ENCODE measurements at regions not wholly inside any gene's neighbourhood (a gene's known extent, or its start where the extent isn't known, plus 50 kb on each side); places are given as distances from the start of the nearest gene placed in this dataset.
"Not testable (repeated sequence)": the region's sequence is repeated elsewhere in the genome, so short reads cannot be mapped to it uniquely, and the experiment has no call there.

DNA sequence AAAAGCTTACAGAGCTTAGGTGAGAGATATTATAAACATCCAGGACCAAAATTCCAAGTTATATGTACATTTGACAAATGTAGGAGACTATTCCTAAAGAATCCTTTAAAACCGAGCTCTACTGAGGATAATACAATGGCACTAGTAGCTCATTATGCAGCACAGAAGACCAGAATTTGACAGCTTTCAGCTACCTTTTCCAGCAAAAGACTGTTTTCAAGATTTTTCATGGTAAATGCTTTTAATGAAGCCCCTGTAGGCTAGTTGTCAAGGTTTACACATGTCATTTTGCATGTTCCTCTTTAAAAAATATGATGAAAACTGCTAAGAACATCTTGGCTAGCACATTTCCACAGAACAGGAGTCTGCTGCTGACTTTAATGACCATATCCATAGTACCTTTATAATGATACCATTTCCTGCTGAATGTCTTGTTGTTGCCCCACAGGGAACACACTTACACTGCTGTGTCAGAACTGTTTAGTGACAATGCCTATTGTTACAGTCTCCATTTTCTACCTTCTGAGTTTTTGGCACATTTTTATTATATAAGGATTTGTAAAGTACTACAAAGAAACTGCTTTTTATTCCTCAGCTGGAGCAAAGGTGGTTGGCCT lies 1382.3 kb downstream of the RAPGEF2 start:
- DNase-seq (ENCODE audit: low read depth in 2 of 2), result no peak

DNA sequence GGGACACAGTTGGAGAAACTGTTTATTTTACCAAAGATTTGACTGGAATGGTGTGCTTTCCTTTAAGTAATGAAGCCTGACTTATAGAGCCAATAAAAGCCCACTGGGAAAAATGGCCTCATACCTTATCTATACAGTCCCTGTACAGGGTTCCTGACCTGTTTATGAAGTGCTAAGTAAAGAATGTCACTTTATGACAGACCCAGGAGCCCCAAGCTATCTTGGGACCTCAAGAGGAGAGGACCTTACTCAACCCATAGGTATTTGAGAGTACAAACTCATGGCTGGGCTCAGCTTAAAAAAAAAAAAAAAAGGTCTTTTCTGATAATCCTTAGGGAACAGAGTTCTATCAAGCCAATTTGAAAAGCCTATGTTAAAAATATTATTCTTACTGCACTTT lies 1389.3 kb downstream of the RAPGEF2 start:
- DNase-seq (ENCODE audit: low read depth in 2 of 2), result no peak

DNA sequence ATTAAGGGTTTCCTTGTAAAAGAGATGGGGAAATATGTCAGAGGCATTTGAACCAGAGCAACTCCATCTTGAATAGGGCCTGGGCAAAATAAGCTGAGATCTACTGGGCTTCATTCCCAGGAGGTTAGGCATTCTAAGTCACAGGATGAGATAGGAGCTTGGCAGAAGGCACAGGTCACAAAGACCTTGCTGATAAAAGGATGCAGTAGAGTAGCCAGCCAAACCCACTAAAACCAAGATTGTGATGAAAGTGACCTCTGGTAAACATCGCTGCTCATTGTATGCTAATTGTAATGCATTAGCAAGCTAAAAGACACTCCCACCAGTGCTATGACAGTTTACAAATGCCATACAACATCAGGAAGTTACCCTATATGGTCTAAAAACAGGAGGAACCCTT lies 1390.3 kb downstream of the RAPGEF2 start:
- DNase-seq (ENCODE audit: low read depth in 2 of 2), result no peak

DNA sequence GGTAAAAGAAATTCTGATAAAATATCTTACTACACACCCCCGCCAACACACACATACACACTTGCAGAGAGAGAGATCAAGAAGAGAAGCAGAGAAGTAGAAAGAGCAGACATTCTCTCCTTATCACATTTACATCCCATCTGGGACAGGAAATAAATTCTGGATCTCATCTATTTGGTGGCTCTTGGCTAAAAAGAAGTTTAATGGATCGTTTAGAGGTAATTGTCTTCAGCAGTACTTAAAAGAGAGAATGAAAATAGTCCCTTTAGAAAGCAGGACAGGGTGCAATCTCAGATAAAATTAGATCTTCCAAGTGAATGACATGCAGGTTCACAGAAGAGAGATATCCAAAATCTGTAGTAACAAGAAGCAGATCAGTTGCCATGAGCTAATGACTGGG lies 1392.5 kb downstream of the RAPGEF2 start:
- DNase-seq (ENCODE audit: low read depth in 2 of 2), result no peak

DNA sequence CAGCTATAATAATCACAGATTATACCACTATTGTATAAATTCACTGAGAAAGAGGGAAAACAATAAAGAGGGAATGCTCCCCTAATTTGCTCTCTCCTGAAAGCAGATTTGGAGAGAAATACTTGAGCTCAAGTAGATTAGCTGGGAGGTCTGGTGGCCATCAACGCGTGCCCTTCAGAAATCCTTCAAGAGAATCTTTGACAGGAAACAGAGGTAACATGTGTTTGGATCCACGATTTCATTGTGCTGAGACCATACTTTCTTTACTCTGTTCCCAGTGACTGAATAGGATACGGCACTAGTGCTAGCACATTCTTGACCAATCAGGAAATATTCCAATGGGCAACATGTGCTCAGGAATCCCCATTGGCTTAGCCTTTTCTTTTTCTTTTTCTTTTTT lies 1395.3 kb downstream of the RAPGEF2 start:
- DNase-seq (ENCODE audit: low read depth in 2 of 2), result no peak

DNA sequence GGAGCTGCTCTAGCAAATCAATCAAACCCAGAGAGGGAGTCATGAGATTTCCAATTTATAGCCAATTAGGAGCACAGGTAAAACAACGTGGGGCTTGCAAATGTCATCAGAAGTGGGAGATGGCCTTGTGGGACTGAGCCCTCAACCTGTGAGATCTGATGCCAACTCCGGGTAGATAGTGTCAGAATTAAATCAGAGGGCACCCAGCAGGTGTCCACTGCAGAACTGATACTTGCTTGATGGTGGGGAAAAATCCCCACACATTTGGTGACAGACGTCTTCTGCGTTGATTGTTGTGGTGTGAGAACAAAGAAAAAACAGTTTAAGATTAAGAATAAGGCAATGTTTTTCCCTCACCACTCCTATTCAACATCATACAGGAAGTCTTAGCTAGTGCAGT lies 1402.8 kb downstream of the RAPGEF2 start:
- DNase-seq (ENCODE audit: low read depth in 2 of 2), result no peak

DNA sequence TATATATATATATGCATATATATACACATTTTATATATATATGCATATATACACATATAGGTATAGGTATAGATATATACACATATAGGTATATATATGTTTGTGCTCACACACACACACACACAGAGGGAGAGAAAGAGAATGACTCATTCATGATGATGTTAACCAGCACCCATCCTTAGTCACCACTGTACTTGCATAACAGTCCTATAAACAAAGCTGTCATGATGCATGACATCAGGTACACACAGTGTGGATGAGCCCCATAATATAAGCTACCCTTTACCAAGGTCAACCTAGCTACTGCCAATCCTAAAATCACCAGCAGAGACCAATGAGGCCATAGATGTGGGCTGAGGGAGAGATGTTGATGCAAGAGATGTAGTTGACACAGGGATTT lies 1408.0 kb downstream of the RAPGEF2 start:
- DNase-seq (ENCODE audit: low read depth in 2 of 2), result peak in 1 of 2 experiments; percentile 5

DNA sequence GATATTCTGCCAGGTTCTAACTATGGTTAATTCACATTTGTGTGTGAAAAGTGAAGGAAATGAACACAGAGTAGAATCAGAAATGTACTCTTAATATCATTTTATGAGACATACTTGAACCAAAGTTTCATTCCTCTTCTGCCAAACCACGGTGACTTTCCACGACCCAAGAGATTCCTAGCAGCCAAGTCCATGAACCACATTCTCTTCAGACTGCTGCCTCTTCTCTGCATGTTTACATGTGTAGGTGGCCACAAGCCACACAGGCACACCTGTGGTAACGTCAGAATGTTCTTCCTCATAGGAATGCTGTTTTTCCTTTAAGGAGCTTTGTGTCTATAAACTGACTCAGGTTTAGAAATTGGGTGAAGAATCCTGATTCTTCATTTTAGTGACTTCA lies 1411.2 kb downstream of the RAPGEF2 start:
- peak in 1 of 2 experiments; percentile 5 for DNase-seq (ENCODE audit: low read depth in 2 of 2)

DNA sequence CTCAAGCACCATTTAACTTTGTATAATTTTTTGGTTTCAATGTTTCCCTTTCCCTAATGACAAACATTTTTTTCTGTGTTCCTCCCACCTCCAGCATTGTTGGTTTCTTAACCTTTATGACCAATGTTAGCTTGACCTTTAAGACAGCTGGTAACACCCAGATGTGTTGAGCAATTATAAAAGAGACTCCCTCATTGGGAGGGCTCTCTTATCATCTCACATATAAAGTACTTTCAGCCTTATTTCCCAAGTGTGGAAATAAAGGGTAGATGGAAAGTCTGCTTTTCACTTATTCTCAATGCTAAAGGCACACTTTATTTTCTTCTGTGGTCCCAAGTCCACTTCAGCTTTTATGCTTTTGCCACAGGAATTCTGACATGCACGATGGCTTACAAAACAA lies 1420.4 kb downstream of the RAPGEF2 start:
- DNase-seq (ENCODE audit: low read depth in 2 of 2), result no peak

DNA sequence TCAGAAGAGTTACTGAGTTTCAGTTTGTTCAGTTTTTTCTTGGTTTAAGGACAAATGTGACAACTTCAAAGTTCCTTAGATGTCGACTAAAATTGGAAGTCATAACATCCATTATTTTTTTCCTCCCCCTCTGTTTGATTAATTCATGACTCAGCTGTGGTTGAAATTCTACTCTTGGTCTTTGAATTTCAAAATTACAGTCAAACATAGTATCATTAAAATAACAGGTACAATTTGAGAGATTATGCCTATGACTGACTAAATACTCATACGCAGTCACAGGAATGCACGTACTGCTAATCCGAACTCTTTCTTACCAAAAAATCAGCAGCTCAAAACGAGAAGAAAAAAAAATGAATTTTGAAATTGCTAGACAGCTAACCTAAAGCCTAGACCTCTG lies 1434.8 kb downstream of the RAPGEF2 start:
- DNase-seq (ENCODE audit: low read depth in 2 of 2), result no peak

DNA sequence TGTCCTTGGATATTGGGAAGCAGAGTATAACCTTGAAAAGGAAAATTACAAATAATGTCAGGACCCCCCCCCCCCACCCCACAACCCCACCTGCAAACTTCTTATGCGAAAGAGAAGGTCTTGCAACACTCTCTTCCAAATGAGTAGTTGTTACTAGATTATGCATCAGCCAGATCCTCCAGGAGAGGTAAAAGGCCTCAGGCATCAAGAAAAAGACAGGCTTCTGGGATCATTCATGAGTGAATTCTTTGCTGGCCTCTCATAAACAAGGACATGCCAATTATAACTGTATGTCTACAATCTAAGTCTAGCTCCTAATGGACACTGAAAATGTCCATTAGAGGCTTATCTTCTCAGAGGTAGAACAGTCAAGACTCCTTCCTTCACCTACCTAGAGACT lies 1443.3 kb downstream of the RAPGEF2 start:
- no peak for DNase-seq (ENCODE audit: low read depth in 2 of 2)

DNA sequence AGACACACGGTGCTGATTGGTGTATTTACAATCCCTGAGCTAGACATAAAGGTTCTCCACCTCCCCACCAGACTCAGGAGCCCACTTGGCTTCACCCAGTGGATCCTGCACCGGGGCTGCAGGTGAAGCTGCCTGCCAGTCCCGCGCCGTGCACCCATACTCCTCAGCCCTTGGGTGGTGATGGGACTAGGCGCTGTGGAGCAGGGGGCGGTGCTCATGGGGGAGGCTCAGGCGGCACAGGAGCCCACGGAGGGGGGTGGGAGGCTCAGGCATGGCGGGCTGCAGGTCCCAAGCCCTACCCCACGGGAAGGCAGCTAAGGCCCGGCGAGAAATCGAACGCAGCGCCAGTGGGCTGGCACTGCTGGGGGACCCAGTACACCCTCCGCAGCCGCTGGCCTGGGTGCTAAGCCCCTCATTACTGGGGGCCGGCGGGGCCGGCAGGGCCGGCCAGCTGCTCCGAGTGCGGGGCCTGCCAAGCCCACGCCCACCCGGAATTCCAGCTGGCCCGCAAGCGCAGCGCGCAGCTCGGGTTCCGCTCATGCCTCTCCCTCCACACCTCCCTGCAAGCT lies 1447.2 kb downstream of the RAPGEF2 start:
- DNase-seq (ENCODE audit: low read depth in 2 of 2), result not testable (repeated sequence)

DNA sequence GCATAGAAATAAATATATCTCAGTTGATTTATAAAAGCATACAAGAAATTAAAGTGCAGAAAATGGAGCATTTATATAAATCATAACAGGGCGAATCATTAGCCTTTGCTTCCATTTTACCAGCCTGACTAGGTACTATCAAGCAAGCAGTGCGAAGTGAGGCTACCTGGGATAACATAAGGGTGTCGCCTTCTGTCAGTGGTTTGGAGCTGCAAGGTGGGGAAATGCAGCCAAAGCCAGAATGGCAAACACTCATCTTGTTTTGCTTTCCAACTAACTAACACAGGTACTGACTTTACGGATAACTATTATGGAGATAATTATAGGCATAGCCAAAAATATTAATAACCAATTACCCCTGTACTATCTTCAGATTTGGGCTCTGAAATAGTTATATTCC lies 1459.8 kb downstream of the RAPGEF2 start:
- no peak for DNase-seq (ENCODE audit: low read depth in 2 of 2)

DNA sequence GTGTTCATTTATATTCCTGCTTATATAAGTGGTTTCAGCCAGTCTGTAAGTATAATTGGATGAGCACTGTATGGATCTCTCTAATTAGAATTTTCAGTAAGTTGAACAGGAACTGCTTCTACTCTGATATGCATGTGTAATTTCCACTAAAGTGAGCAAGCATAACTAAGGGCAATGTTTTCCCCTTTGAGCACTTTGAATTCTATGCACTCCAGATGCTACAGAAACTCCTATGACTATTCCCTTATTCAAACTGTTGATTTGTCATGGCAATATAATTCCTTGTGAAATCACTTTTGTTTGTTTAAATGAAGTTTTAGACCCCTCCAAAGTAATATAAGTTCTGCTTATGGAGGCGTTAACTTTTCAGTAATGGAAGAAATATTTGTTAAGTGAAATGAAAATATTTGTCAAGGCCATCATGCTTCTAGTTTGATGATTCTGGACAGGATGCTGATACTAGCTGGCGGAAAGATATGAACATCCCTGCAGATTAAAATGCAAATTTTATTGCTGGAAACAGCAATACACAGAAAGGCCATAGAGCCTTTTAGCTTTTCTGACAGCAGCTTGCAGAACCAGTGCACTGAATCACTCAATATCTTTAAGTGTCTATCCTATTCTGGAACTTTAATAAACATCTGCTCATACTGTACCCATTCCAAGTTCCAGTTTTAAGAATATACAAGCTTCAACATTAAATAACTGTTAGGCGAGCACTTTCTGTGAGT lies 1460.8 kb downstream of the RAPGEF2 start:
- no peak for DNase-seq (ENCODE audit: low read depth in 2 of 2)

DNA sequence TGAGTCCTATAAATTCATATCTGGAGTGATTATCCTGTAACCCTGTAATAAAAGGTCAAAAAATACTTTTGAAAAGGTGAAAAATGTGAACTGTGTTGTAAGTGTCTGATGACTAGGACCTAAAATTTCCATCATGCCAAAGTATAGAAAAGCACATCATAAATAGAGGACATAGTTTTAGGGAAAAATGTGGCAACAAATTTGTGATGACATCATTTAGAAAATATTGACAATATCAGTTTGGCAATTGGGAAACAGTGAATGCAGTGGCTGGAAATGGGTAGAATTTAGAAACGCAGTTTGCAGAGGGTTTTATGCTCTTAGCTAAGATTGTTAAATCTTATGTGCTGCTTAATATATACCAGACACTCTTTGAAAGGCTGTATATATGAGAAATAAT lies 1464.8 kb downstream of the RAPGEF2 start:
- no peak for DNase-seq (ENCODE audit: low read depth in 2 of 2)

DNA sequence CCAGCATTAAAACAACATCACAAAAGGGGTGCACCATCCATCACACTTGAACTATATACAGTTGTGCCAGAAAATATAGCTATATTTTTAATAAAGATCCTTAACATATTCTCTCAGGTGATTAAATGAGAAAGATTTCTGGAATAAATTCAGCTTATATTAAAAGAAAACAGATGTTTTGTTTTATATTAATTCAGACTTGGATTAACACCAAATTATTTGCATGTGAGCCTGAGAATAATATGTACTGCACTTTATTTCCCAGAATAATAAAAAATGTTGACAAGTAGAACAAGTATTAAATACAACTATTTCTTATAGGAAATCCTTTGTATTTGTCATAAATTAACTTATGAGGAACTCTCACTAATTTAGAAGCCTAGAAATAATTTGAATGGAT lies 1467.4 kb downstream of the RAPGEF2 start:
- no peak for DNase-seq (ENCODE audit: low read depth in 2 of 2)

DNA sequence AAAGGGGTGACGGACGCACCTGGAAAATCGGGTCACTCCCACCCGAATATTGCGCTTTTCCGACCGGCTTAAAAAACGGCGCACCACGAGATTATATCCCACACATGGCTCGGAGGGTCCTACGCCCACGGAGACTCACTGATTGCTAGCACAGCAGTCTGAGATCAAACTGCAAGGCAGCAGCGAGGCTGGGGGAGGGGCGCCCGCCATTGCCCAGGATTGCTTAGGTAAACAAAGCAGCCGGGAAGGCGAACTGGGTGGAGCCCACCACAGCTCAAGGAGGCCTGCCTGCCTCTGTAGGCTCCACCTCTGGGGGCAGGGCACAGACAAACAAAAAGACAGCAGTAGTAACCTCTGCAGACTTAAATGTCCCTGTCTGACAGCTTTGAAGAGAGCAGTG lies 1471.4 kb downstream of the RAPGEF2 start:
- DNase-seq (ENCODE audit: low read depth in 2 of 2), result not testable (repeated sequence)

DNA sequence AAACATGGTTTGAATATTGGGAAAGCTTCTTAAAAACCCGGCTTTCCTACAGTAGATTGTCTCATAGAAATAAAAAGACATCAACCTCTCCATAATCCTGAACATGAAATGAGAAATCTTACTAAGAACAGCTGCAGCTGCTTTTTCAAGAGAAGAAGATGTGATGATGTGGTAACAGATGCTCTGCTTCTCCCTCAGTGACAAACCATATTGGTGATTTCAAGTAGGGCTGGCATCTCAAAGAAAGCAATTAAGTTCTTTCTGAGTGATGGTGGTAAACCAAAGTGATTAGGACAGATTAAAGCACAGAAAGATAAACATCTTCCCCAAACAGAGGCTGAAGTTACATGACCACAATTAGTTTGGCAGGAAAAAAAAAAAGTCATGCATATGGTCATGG lies 1477.7 kb downstream of the RAPGEF2 start:
- DNase-seq (ENCODE audit: low read depth in 2 of 2), result no peak

DNA sequence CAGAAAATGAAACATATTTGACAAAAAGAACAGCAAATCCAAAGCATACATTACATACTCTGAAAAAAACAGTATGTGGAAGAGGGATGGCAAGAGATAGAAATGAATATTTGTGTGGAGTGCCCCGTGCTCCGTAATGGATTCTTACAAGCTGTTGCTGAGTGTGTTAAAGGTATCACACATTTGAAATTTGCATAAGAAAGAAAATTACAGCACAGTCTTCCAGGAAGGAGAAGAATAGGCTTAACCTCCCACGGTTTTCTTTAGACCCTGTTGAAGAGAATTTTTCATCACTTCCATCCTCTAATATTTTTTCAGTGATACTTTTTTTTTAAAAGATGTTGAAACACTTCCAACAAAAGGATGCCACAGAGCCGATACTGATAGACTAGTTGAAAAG lies 1489.4 kb downstream of the RAPGEF2 start:
- DNase-seq (ENCODE audit: low read depth in 2 of 2), result no peak

DNA sequence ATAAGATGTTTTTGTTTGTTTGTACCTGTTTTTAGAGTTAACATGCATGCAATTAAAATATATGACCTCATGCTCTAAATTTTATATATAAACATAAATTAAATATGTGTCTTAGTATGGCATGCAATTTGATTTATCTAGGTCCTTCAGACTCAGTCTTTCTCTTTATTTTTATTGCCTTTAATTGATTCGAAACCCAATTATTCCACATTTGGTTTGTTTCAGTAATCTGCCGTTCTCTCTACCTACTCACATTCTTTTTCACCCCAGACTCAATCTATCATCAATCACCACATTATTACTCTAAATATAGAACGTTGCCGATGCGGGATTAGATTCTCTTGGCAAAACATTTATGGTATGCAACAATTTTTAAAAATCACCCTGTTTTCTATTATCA lies 1492.8 kb downstream of the RAPGEF2 start:
- DNase-seq (ENCODE audit: low read depth in 2 of 2), result no peak

DNA sequence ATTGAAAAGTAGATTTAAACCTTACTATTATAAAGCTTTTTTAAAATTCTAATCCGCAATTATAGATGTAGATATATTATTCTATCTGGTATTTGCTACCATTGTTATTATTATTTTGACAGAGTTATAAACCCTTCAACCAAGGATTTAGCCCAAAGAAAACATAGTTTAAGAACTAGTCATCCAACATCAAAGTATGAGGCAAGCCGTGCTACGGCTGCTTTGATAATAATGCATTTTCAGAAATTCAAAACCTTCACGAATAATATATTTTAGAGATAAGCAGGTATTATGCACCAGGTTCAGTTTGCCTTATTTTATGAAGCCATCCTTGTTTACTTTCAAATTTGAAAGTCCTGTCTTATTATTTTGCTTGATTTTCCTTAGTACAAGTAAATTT lies 1501.7 kb downstream of the RAPGEF2 start:
- no peak for DNase-seq (ENCODE audit: low read depth in 2 of 2)

DNA sequence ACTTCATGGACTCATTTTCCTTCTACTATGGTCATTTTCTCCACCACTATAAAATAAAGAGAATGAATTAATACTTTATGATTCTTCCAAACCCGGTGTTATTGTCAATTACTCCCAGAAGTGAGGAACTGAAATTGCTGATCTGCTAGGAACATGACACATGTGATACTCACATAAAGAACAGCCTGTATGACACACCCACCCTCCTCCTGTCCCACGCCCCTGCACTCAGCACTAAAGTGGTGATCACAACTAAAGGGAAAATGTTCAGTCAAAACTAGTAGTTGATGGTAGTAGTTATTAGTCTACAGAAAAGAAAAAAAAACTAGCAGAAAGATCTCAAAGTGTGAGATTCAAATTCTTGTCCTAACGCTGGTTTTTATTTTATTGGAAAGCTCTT lies 1508.3 kb downstream of the RAPGEF2 start:
- DNase-seq (ENCODE audit: low read depth in 2 of 2), result no peak

DNA sequence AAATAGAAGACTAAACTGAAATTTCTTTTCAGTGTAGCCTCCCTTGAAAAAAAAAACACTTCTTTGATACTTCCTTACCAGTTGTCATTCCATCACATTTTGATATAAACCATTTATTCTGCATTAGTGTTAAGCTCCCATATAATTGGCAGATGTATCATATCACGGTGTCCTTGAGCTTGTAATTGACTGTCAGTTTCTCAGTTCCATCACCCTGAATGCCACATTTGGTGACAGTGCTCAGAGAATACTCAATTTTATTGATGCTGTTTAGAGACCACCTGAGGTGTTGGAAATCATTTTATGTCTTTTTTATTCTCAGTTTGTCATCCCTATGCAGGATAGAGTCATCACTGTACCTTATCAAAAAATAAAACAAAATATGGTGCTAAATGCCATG lies 1528.2 kb downstream of the RAPGEF2 start:
- DNase-seq (ENCODE audit: low read depth in 2 of 2), result no peak

DNA sequence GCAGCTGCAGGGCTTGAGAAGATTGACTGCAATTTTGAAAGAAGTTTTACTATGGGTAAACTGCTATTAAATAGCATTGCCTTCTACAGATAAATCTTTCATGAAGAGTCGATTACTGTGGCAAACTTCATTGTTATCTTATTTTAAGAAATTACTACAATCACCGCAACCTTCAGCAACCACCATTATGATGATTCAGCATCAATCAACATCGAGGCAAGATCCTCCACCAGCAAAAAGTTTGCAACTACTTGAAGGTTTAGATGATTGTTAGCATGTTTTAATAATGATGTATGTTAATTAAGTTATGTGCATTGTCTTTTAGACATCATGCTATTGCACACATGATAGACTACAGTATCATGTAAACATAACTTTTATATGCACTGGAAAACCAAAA lies 1511.0 kb downstream of the FSTL5 start:
- no peak for DNase-seq (ENCODE audit: low read depth in 2 of 2)
